ENCODE measurements at regions not wholly inside any gene's neighbourhood (a gene's known extent, or its start where the extent isn't known, plus 50 kb on each side); places are given as distances from the start of the nearest gene placed in this dataset.

- Histone ChIP-seq H3K79me2 (ENCODE audit: insufficient read depth, low read length) (no peaks in the 10 kb centered on the region), H4K8ac (replicated peaks; ENCODE audit: insufficient read length, low read depth, low read length) (no peak overlapping the region), H3K27me3 (ENCODE audit: insufficient read depth, low read length) (no peaks in the 10 kb centered on the region), H3K27ac (ENCODE audit: insufficient read length, low read depth, low read length) (no peak overlapping the region), H2BK20ac (ENCODE audit: low read depth, low read length, poor library complexity, severe bottlenecking) (no peak overlapping the region), H3K4me1 (ENCODE audit: insufficient read depth, low read length) (no peaks in the 10 kb centered on the region), H3K9ac (ENCODE audit: extremely low read depth, insufficient read length, low read length) (no peak overlapping the region), H3K56ac (ENCODE audit: insufficient read length, low read depth, low read length) (no peak overlapping the region), H3K23ac (ENCODE audit: insufficient read length, low read depth, low read length) (no peak overlapping the region), H2AFZ (ENCODE audit: low read length) (no peak overlapping the region), H3K9me3 (ENCODE audit: control insufficient read depth, low read depth, low read length) (no peaks in the 10 kb centered on the region), H3K4me2 (ENCODE audit: insufficient read depth, insufficient read length, low read length) (no peak overlapping the region), H4K5ac (ENCODE audit: insufficient read length, low read depth, low read length) (no peak overlapping the region), H2BK12ac (ENCODE audit: insufficient read length, low read depth, low read length) (no peak overlapping the region), H2BK15ac (ENCODE audit: low read depth, low read length) (no peak overlapping the region), H2BK120ac (ENCODE audit: low read depth, low read length, poor library complexity, severe bottlenecking) (no peak overlapping the region), H3T11ph (ENCODE audit: low read length) (no peak overlapping the region), H3K14ac (ENCODE audit: insufficient read depth, low read length) (no peak overlapping the region), H2AK5ac (ENCODE audit: insufficient read length, low read length) (no peak overlapping the region), H3K4ac (ENCODE audit: low read depth, low read length) (no peak overlapping the region), H3K79me1 (ENCODE audit: insufficient read depth, low read depth, low read length, poor library complexity, severe bottlenecking) (no peaks in the 10 kb centered on the region), H4K20me1 (ENCODE audit: control insufficient read depth, insufficient read depth, insufficient read length) (no peaks in the 10 kb centered on the region), H3K18ac (ENCODE audit: insufficient read length, low read depth, low read length) (no peak overlapping the region), H3K23me2 (ENCODE audit: insufficient read length, low read depth, low read length, poor library complexity, severe bottlenecking) (no peaks in the 10 kb centered on the region), H4K91ac (ENCODE audit: insufficient read length, low read depth, low read length) (no peak overlapping the region), H2BK5ac (ENCODE audit: insufficient read length, low read length) (no peak overlapping the region)
- no CpG with 5 or more reads among the region's 1 CpG for WGBS (ENCODE audit: extremely low coverage, insufficient read length, low lambda C conversion rate)
- H3K4me1 Mint-ChIP-seq = no peaks in the 10 kb centered on the region
- no peak for DNase-seq
- H3K27me3 Mint-ChIP-seq (ENCODE audit: low read depth) = no peaks in the 10 kb centered on the region
- no peaks in the 10 kb centered on the region; a peak in 2 of 5 replicates for H3K9me3 Mint-ChIP-seq
- H3K4me3 Mint-ChIP-seq = no peak overlapping the region
- H3K27ac Mint-ChIP-seq = no peak overlapping the region
- H3K36me3 Mint-ChIP-seq (ENCODE audit: insufficient read depth in 1 of 3, low read depth in 3 of 3) = no peaks in the 10 kb centered on the region
- TF ChIP-seq CTCF (conservative IDR thresholded peaks at IDR 0.05) = no peak
Measured at GRCh38 chr3:104939196-104939595, 427.5 kb upstream of the ALCAM start.
